K562 (cell line): ENCODE measurements at regions not wholly inside any gene's neighbourhood (a gene's known extent, or its start where the extent isn't known, plus 50 kb on each side); places are given as distances from the start of the nearest gene placed in this dataset.

ENCODE experiments used
- ATAC-seq: fragments of 200-7000 bp; cut with Tn5 transposase; 3 replicates; pipeline ENCODE4 v1.9.1; 2020; ENCODE audit warnings: moderate library complexity
- BruUV-seq: library from RNA; stranded (reverse); fragments of 400-500 nt; replicated peaks from 2 replicates; lab custom pipeline; 2021; lab: Mats Ljungman, UMichigan
- CTCF ChIA-PET: fragments of 300-600 bp; formaldehyde crosslinking; extraction: SDS; loops from one replicate; lab custom pipeline; 2021; ENCODE audit warnings: low intra/inter-chr PET ratio; lab: Yijun Ruan, JAX
- POLR2A ChIA-PET: fragments of 300-600, 350-650 bp; sonication (Branson Sonifier 250); formaldehyde crosslinking; extraction: SDS; loops from one replicate; lab custom pipeline; 2021; ENCODE audit warnings: antibody characterized with exemption, inconsistent platforms; lab: Yijun Ruan, JAX
- DNase-seq, 4 experiments: peaks; one replicate each; pipeline versions ENCODE4 v3.0.0 to v3.0.0-alpha.2; 2011 to 2018; ENCODE audit warnings: low spot score in 3 of 4, mixed read lengths in 3 of 4; ENCODE audit errors: extremely low read depth in 1 of 4
- FAIRE-seq: peaks from 2 replicates; lab custom pipeline; 2011; peaks lifted over from hg19 to GRCh38; lab: Jason Lieb, UNC
- H2AFZ ChIP-seq: 2 replicates; pipeline ENCODE4 v1.6.0; 2011; ENCODE audit warnings: low read depth, low read length, control low read depth, inconsistent platforms
- H3K27ac ChIP-seq: fragments of 200-600 bp; 3 replicates; pipeline ENCODE4 v1.8.0; 2011; ENCODE audit warnings: low read depth, mild to moderate bottlenecking, control low read depth, inconsistent platforms, low read length, moderate library complexity, mixed read lengths; ENCODE audit errors: extremely low read depth
- H3K27me3 ChIP-seq, 2 experiments: fragments of 300-600 bp in 1 of 2; 2 replicates in 1 of 2; 3 replicates in 1 of 2; pipeline versions ENCODE4 v1.6.0 to v1.8.0; 2011; ENCODE audit warnings: inconsistent platforms in 2 of 2, low read length in 2 of 2, mild to moderate bottlenecking in 1 of 2, mixed read lengths in 1 of 2, moderate library complexity in 1 of 2; ENCODE audit not compliant: control insufficient read depth in 2 of 2, insufficient read depth in 2 of 2
- H3K36me3 ChIP-seq: fragments of 300-600 bp; 3 replicates; pipeline ENCODE4 v1.8.0; 2011; ENCODE audit warnings: mild to moderate bottlenecking, low read length, inconsistent platforms; ENCODE audit not compliant: control insufficient read depth, insufficient read depth
- H3K4me1 ChIP-seq, 2 experiments: fragments of 200-600 bp in 1 of 2; replicated peaks in 1 of 2; 2 replicates in 1 of 2; 3 replicates in 1 of 2; pipeline versions ENCODE4 v1.5.1 to v1.8.0; 2011; ENCODE audit warnings: inconsistent platforms in 2 of 2, low read length in 2 of 2, mild to moderate bottlenecking in 1 of 2, mixed read lengths in 1 of 2, moderate library complexity in 1 of 2; ENCODE audit not compliant: control insufficient read depth in 2 of 2, insufficient read depth in 2 of 2
- H3K4me2 ChIP-seq: 2 replicates; pipeline ENCODE4 v1.6.1; 2011; ENCODE audit warnings: low read length, control low read depth, inconsistent platforms, mixed read lengths; ENCODE audit not compliant: insufficient read depth
- H3K4me3 ChIP-seq: fragments of 200-600 bp; sonication (generic), shearing (Covaris generic); 2 replicates; pipeline ENCODE4 v1.5.1; 2016; ENCODE audit warnings: control low read depth, inconsistent platforms
- H3K79me2 ChIP-seq: fragments of 200-600 bp; 3 replicates; pipeline ENCODE4 v1.8.0; 2011; ENCODE audit warnings: low read length, inconsistent platforms; ENCODE audit not compliant: control insufficient read depth, insufficient read depth
- H3K9ac ChIP-seq, 2 experiments: 2 replicates each; pipeline versions ENCODE4 v1.6.0 to v1.6.1; 2011; ENCODE audit warnings: low read depth in 2 of 2, low read length in 2 of 2, control low read depth in 1 of 2, inconsistent platforms in 1 of 2, mild to moderate bottlenecking in 1 of 2, mixed read lengths in 1 of 2; ENCODE audit not compliant: insufficient read depth in 1 of 2
- H3K9me1 ChIP-seq: one replicate; pipeline ENCODE4 v1.6.0; 2011; ENCODE audit warnings: inconsistent platforms, mild to moderate bottlenecking, low read length, moderate library complexity; ENCODE audit not compliant: control insufficient read depth, insufficient read depth
- H3K9me3 ChIP-seq: replicated peaks from 2 replicates; pipeline ENCODE4 v1.5.1; 2011; ENCODE audit warnings: low read depth, low read length, inconsistent platforms; ENCODE audit not compliant: control insufficient read depth, insufficient read depth
- H4K20me1 ChIP-seq: replicated peaks from 2 replicates; pipeline ENCODE4 v1.6.1; 2011; ENCODE audit warnings: low read length, inconsistent platforms, mixed read lengths; ENCODE audit not compliant: control insufficient read depth, insufficient read depth
- ATF1 ChIP-seq, 2 experiments: fragments of 450-650 bp in 1 of 2; IDR thresholded peaks; 2 replicates each; pipeline ENCODE4 v1.6.1; 2016; ENCODE audit warnings: missing compliant biosample characterization in 1 of 2, missing genetic modification characterization in 1 of 2
- CREM ChIP-seq: IDR thresholded peaks from 2 replicates; pipeline ENCODE4 v1.6.1; 2014; ENCODE audit warnings: antibody characterized with exemption, low read depth
- DNMT1 ChIP-seq: fragments of 450-650 bp; IDR thresholded peaks from 2 replicates; pipeline ENCODE4 v1.6.1; 2016; ENCODE audit warnings: antibody characterized with exemption, mild to moderate bottlenecking
- ELF1 ChIP-seq: fragments of 200-800 bp; sonication (Bioruptor generic); IDR thresholded peaks from 2 replicates; pipeline ENCODE4 v1.6.1; 2016; ENCODE audit warnings: missing genetic modification characterization, missing compliant biosample characterization
- ESRRB ChIP-seq: fragments of 250-450 bp; sonication (Bioruptor Pico); IDR thresholded peaks from 2 replicates; pipeline ENCODE4 v1.5.0; 2020; ENCODE audit warnings: mild to moderate bottlenecking, moderate library complexity, borderline replicate concordance
- HDAC2 ChIP-seq: fragments of 450-650 bp; IDR thresholded peaks from 2 replicates; pipeline ENCODE4 v1.6.1; 2016; ENCODE audit warnings: mild to moderate bottlenecking
- RREB1 ChIP-seq: fragments of 250-450 bp; sonication (Bioruptor Pico); IDR thresholded peaks from 2 replicates; pipeline ENCODE4 v1.4.0; 2020
- TBL1XR1 ChIP-seq, 2 experiments: IDR thresholded peaks; 2 replicates each; pipeline ENCODE4 v1.6.1; 2012; ENCODE audit warnings: improper control_type of control experiment in 2 of 2, low read length in 2 of 2, mild to moderate bottlenecking in 1 of 2
- TBP ChIP-seq: optimal IDR thresholded peaks from 2 replicates; pipeline ENCODE3; 2011; ENCODE audit warnings: low read depth, low read length, improper control_type of control experiment
- UBTF ChIP-seq, 2 experiments: IDR thresholded peaks; 2 replicates each; pipeline ENCODE4 v1.6.1; 2012; ENCODE audit warnings: improper control_type of control experiment in 2 of 2, low read depth in 2 of 2, low read length in 2 of 2, borderline replicate concordance in 1 of 2
- ZNF41 ChIP-seq: fragments of 250-450 bp; sonication (Bioruptor Pico); conservative IDR thresholded peaks from 2 replicates; pipeline ENCODE4 v1.4.0; 2020; ENCODE audit warnings: mild to moderate bottlenecking
- ZNF785 ChIP-seq: fragments of 250-450 bp; sonication (Bioruptor Pico); IDR thresholded peaks from 2 replicates; pipeline ENCODE4 v1.4.0; 2020; ENCODE audit warnings: mild to moderate bottlenecking
- WGBS: fragments of 100-300 bp; shearing (Covaris generic); methylation state at CpG from one replicate; pipeline ENCODE4 v1.1.6; 2016; ENCODE audit warnings: low coverage, mixed read lengths; ENCODE audit not compliant: insufficient coverage; ENCODE audit errors: missing lambda C conversion rate; 5-methylcytosine and 5-hydroxymethylcytosine counted together
- in situ Hi-C: fragments of 300-500 bp; cut with MboI; formaldehyde crosslinking; loops from 4 replicates; pipeline ENCODE4 v1.15.0; 2018; ENCODE audit warnings: inconsistent platforms, mixed read lengths
- intact Hi-C: fragments of 100-400 bp; cut with micrococcal nuclease; formaldehyde crosslinking; loops from 2 replicates; pipeline ENCODE4 v1.14.2; 2022
- TF ChIP-seq, protein P1 (sequence below): IDR thresholded peaks from 2 replicates; pipeline ENCODE4 v1.6.1; 2016; ENCODE audit warnings: missing genetic modification characterization, missing compliant biosample characterization

- DNase-seq (no peak), FAIRE-seq (no peak), ATAC-seq (no peak)
- BruUV-seq: no TSS peak
- Histone ChIP-seq H3K27me3 (peaks cover 0 to 19% of the 10 kb centered on the region in 2 experiments; a peak in 3 of 5 replicates), H3K9ac (no peak overlapping the region), H3K4me3 (no peak overlapping the region), H3K9me3 (no peaks in the 10 kb centered on the region), H3K79me2 (no peaks in the 10 kb centered on the region), H3K36me3 (no peaks in the 10 kb centered on the region), H2AFZ (no peak overlapping the region), H3K4me2 (no peak overlapping the region), H3K27ac (no peak overlapping the region), H3K9me1 (no peaks in the 10 kb centered on the region), H4K20me1 (no peaks in the 10 kb centered on the region), H3K4me1 (no peaks in the 10 kb centered on the region)
- ChIA-PET POLR2A (interaction anchor here (1.1 to 1.4 kb wide), 3 partner anchors 9 to 26 kb away, joined by 4 to 5 read pairs (median 4); no protein-coding TSS in a partner anchor), CTCF (no interaction called here)
- in situ Hi-C loops (no loop called here), intact Hi-C loops (no loop called here)
- 0% methylated on average over 14 of the region's 20 CpGs for WGBS
- TF ChIP-seq ATF1 (CRISPR knock-in tag; IDR thresholded peaks at IDR 0.05) (no peak), ATF1 (tag; IDR thresholded peaks at IDR 0.05) (peak; percentile 55), CREM (0 out of 2 replicates have a peak, but pooled peaks have one; percentile 4), DNMT1 (no peak), UBTF (IDR thresholded peaks at IDR 0.05; ENCODE audit: borderline replicate concordance in 1 of 2, low read depth in 2 of 2, low read length in 2 of 2) (no peak), ESRRB (no peak), ZNF785 (CRISPR knock-in tag) (no peak), TBL1XR1 (IDR thresholded peaks at IDR 0.05; ENCODE audit: low read length in 2 of 2) (no peak), HDAC2 (no peak), RREB1 (CRISPR knock-in tag) (no peak), ELF1 (no peak), TBP (no peak), ZNF41 (CRISPR knock-in tag) (no peak)
- TF ChIP-seq, protein P1, sequence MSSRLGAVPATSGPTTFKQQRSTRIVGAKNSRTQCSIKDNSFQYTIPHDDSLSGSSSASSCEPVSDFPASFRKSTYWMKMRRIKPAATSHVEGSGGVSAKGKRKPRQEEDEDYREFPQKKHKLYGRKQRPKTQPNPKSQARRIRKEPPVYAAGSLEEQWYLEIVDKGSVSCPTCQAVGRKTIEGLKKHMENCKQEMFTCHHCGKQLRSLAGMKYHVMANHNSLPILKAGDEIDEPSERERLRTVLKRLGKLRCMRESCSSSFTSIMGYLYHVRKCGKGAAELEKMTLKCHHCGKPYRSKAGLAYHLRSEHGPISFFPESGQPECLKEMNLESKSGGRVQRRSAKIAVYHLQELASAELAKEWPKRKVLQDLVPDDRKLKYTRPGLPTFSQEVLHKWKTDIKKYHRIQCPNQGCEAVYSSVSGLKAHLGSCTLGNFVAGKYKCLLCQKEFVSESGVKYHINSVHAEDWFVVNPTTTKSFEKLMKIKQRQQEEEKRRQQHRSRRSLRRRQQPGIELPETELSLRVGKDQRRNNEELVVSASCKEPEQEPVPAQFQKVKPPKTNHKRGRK: no peak
Measured at GRCh38 chr16:86101137-86101896, 202.4 kb downstream of the IRF8 start.
